ENCODE measurements at regions not wholly inside any gene's neighbourhood (a gene's known extent, or its start where the extent isn't known, plus 50 kb on each side); places are given as distances from the start of the nearest gene placed in this dataset.

DNA sequence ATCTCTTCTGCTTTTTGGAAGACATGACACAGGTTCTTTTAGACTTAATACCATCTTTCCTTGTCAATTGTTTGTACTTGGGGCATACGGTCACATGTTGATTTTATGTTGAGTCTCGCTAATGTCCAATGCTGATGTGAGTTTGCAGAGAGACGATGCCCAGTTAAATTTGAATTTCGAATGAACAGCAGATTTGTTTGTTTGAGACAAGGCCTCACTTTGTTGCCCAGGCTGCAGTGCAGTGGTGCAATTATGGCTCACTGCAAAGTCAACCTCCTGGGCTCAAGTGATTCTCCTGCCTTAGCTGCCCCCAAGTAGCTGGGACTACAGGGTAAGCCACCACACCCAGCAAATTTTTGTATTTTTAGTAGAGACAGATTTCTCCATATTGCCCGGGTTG, 473.5 kb downstream of the RIT2 start:
- TF ChIP-seq, protein P1, sequence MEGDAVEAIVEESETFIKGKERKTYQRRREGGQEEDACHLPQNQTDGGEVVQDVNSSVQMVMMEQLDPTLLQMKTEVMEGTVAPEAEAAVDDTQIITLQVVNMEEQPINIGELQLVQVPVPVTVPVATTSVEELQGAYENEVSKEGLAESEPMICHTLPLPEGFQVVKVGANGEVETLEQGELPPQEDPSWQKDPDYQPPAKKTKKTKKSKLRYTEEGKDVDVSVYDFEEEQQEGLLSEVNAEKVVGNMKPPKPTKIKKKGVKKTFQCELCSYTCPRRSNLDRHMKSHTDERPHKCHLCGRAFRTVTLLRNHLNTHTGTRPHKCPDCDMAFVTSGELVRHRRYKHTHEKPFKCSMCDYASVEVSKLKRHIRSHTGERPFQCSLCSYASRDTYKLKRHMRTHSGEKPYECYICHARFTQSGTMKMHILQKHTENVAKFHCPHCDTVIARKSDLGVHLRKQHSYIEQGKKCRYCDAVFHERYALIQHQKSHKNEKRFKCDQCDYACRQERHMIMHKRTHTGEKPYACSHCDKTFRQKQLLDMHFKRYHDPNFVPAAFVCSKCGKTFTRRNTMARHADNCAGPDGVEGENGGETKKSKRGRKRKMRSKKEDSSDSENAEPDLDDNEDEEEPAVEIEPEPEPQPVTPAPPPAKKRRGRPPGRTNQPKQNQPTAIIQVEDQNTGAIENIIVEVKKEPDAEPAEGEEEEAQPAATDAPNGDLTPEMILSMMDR (IDR thresholded peaks at IDR 0.05; ENCODE audit: insufficient read depth, low read length, poor library complexity, severe bottlenecking) = no peak
- no peak for DNase-seq (ENCODE audit: low read depth)

GRCh38 chr18:42644729-42645131, 470.8 kb downstream of the RIT2 start:
- TF ChIP-seq, protein P1 (IDR thresholded peaks at IDR 0.05; ENCODE audit: insufficient read depth, low read length, poor library complexity, severe bottlenecking) = no peak
- H3K27me3 ChIP-seq (ENCODE audit: control insufficient read depth, insufficient read depth, low read length) = no peaks in the 10 kb centered on the region
- H3K4me3 ChIP-seq (ENCODE audit: low read depth, low read length) = no peak overlapping the region
- peak; percentile 14 for DNase-seq (ENCODE audit: low read depth)
- H3K36me3 ChIP-seq (ENCODE audit: control insufficient read depth, insufficient read depth, low read length) = no peaks in the 10 kb centered on the region

More for the DNA sequence above, 473.5 kb downstream of the RIT2 start:
- H3K4me3 ChIP-seq (ENCODE audit: low read depth, low read length) = no peak overlapping the region
- H3K27me3 ChIP-seq (ENCODE audit: control insufficient read depth, insufficient read depth, low read length) = no peaks in the 10 kb centered on the region
- no peaks in the 10 kb centered on the region for H3K36me3 ChIP-seq (ENCODE audit: control insufficient read depth, insufficient read depth, low read length)

- DNase-seq (ENCODE audit: low read depth) = peak; percentile 51
- H3K36me3 ChIP-seq (ENCODE audit: control insufficient read depth, insufficient read depth, low read length) = no peaks in the 10 kb centered on the region
- no peak overlapping the region for H3K4me3 ChIP-seq (ENCODE audit: low read depth, low read length)
- no peaks in the 10 kb centered on the region for H3K27me3 ChIP-seq (ENCODE audit: control insufficient read depth, insufficient read depth, low read length)
- TF ChIP-seq, protein P1 (IDR thresholded peaks at IDR 0.05; ENCODE audit: insufficient read depth, low read length, poor library complexity, severe bottlenecking) = no peak
These were observed 466.0 kb downstream of the RIT2 start for GRCh38 chr18:42649331-42650035.

DNA sequence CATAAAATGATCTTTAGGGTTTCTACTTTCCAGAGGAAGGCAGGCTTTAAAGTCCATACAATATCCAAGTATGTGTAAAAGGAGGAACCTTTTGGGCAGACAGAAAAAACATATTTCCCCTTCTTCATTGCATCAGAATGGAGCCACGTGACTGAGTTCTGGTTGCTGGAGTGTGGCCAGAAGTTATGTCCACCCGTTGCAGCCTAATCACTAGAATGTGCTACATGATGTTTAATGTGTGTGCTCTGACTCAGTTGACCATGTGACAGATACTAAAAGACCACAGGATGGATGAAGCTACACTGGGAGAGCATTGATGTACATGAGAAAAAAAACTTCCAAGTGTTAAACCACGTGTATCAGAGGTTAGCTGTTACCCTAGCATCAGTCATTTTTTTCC, 460.9 kb downstream of the RIT2 start:
- Histone ChIP-seq H3K4me3 (ENCODE audit: low read depth, low read length) (no peak overlapping the region), H3K27me3 (ENCODE audit: control insufficient read depth, insufficient read depth, low read length) (no peaks in the 10 kb centered on the region), H3K36me3 (ENCODE audit: control insufficient read depth, insufficient read depth, low read length) (no peaks in the 10 kb centered on the region)
- TF ChIP-seq, protein P1 (IDR thresholded peaks at IDR 0.05; ENCODE audit: insufficient read depth, low read length, poor library complexity, severe bottlenecking) = no peak
- DNase-seq (ENCODE audit: low read depth) = no peak

- no peak for DNase-seq (ENCODE audit: low read depth)
- Histone ChIP-seq H3K27me3 (ENCODE audit: control insufficient read depth, insufficient read depth, low read length) (no peaks in the 10 kb centered on the region), H3K36me3 (ENCODE audit: control insufficient read depth, insufficient read depth, low read length) (no peaks in the 10 kb centered on the region), H3K4me3 (ENCODE audit: low read depth, low read length) (no peak overlapping the region)
- TF ChIP-seq, protein P1 (IDR thresholded peaks at IDR 0.05; ENCODE audit: insufficient read depth, low read length, poor library complexity, severe bottlenecking) = no peak
These were observed 457.9 kb downstream of the RIT2 start for GRCh38 chr18:42657551-42657950.

- Histone ChIP-seq H3K36me3 (ENCODE audit: control insufficient read depth, insufficient read depth, low read length) (no peaks in the 10 kb centered on the region), H3K27me3 (ENCODE audit: control insufficient read depth, insufficient read depth, low read length) (no peaks in the 10 kb centered on the region), H3K4me3 (ENCODE audit: low read depth, low read length) (no peak overlapping the region)
- DNase-seq (ENCODE audit: low read depth) = no peak
- TF ChIP-seq, protein P1 (IDR thresholded peaks at IDR 0.05; ENCODE audit: insufficient read depth, low read length, poor library complexity, severe bottlenecking) = no peak
These were observed 457.3 kb downstream of the RIT2 start for GRCh38 chr18:42658171-42658570.
